ENCODE measurements at regions not wholly inside any gene's neighbourhood (a gene's known extent, or its start where the extent isn't known, plus 50 kb on each side); places are given as distances from the start of the nearest gene placed in this dataset.

- no peaks in the 10 kb centered on the region for H3K9me3 ChIP-seq (ENCODE audit: control insufficient read depth in 1 of 2, low read length in 2 of 2)
- H3K9ac ChIP-seq (ENCODE audit: low read depth in 1 of 2, low read length in 2 of 2) = no peak overlapping the region
- no peaks in the 10 kb centered on the region for H3K27me3 ChIP-seq (ENCODE audit: control insufficient read depth in 1 of 2, insufficient read depth in 2 of 2, low read length in 2 of 2)
- H3K36me3 ChIP-seq (ENCODE audit: control insufficient read depth in 1 of 2, insufficient read depth in 2 of 2, low read length in 2 of 2) = no peaks in the 10 kb centered on the region
- H3K27ac ChIP-seq (ENCODE audit: low read depth, low read length) = no peak overlapping the region
- peaks cover 5 to 9% of the 10 kb centered on the region in 2 donors for H3K4me1 ChIP-seq (ENCODE audit: control insufficient read depth in 1 of 2, insufficient read depth in 2 of 2, low read length in 2 of 2)
- no peak overlapping the region for H3K4me3 ChIP-seq (ENCODE audit: low read depth in 1 of 2, low read length in 2 of 2)
These were observed 101.6 kb downstream of the AXIN2 start for GRCh38 chr17:65459677-65460347.

GRCh38 chr17:65457635-65458257, 103.7 kb downstream of the AXIN2 start:
- Histone ChIP-seq H3K9ac (ENCODE audit: low read depth in 1 of 2, low read length in 2 of 2) (no peak overlapping the region), H3K27me3 (ENCODE audit: control insufficient read depth in 1 of 2, insufficient read depth in 2 of 2, low read length in 2 of 2) (no peaks in the 10 kb centered on the region), H3K36me3 (ENCODE audit: control insufficient read depth in 1 of 2, insufficient read depth in 2 of 2, low read length in 2 of 2) (no peaks in the 10 kb centered on the region), H3K27ac (ENCODE audit: low read depth, low read length) (no peak overlapping the region), H3K9me3 (ENCODE audit: control insufficient read depth in 1 of 2, low read length in 2 of 2) (no peaks in the 10 kb centered on the region), H3K4me3 (ENCODE audit: low read depth in 1 of 2, low read length in 2 of 2) (no peak overlapping the region), H3K4me1 (ENCODE audit: control insufficient read depth in 1 of 2, insufficient read depth in 2 of 2, low read length in 2 of 2) (peaks cover 5 to 9% of the 10 kb centered on the region in 2 donors)

GRCh38 chr17:65457183-65457582, 104.3 kb downstream of the AXIN2 start:
- no peak overlapping the region for H3K27ac ChIP-seq (ENCODE audit: low read depth, low read length)
- no peak overlapping the region for H3K4me3 ChIP-seq (ENCODE audit: low read depth in 1 of 2, low read length in 2 of 2)
- no peaks in the 10 kb centered on the region for H3K9me3 ChIP-seq (ENCODE audit: control insufficient read depth in 1 of 2, low read length in 2 of 2)
- H3K27me3 ChIP-seq (ENCODE audit: control insufficient read depth in 1 of 2, insufficient read depth in 2 of 2, low read length in 2 of 2) = no peaks in the 10 kb centered on the region
- H3K36me3 ChIP-seq (ENCODE audit: control insufficient read depth in 1 of 2, insufficient read depth in 2 of 2, low read length in 2 of 2) = no peaks in the 10 kb centered on the region
- H3K4me1 ChIP-seq (ENCODE audit: control insufficient read depth in 1 of 2, insufficient read depth in 2 of 2, low read length in 2 of 2) = peaks cover 5 to 9% of the 10 kb centered on the region in 2 donors
- H3K9ac ChIP-seq (ENCODE audit: low read depth in 1 of 2, low read length in 2 of 2) = no peak overlapping the region

- H3K36me3 ChIP-seq (ENCODE audit: control insufficient read depth in 1 of 2, insufficient read depth in 2 of 2, low read length in 2 of 2) = no peaks in the 10 kb centered on the region
- no peaks in the 10 kb centered on the region for H3K27me3 ChIP-seq (ENCODE audit: control insufficient read depth in 1 of 2, insufficient read depth in 2 of 2, low read length in 2 of 2)
- no peak overlapping the region for H3K9ac ChIP-seq (ENCODE audit: low read depth in 1 of 2, low read length in 2 of 2)
- H3K27ac ChIP-seq (ENCODE audit: low read depth, low read length) = no peak overlapping the region
- H3K9me3 ChIP-seq (ENCODE audit: control insufficient read depth in 1 of 2, low read length in 2 of 2) = no peaks in the 10 kb centered on the region
- H3K4me1 ChIP-seq (ENCODE audit: control insufficient read depth in 1 of 2, insufficient read depth in 2 of 2, low read length in 2 of 2) = peaks cover 5 to 9% of the 10 kb centered on the region in 2 donors
- H3K4me3 ChIP-seq (ENCODE audit: low read depth in 1 of 2, low read length in 2 of 2) = no peak overlapping the region
These were observed 104.9 kb downstream of the AXIN2 start for GRCh38 chr17:65456368-65457151.

- Histone ChIP-seq H3K9me3 (ENCODE audit: control insufficient read depth in 1 of 2, low read length in 2 of 2) (no peaks in the 10 kb centered on the region), H3K9ac (ENCODE audit: low read depth in 1 of 2, low read length in 2 of 2) (no peak overlapping the region), H3K27me3 (ENCODE audit: control insufficient read depth in 1 of 2, insufficient read depth in 2 of 2, low read length in 2 of 2) (no peaks in the 10 kb centered on the region), H3K4me1 (ENCODE audit: control insufficient read depth in 1 of 2, insufficient read depth in 2 of 2, low read length in 2 of 2) (peaks cover 5 to 9% of the 10 kb centered on the region in 2 donors), H3K27ac (ENCODE audit: low read depth, low read length) (no peak overlapping the region), H3K4me3 (ENCODE audit: low read depth in 1 of 2, low read length in 2 of 2) (no peak overlapping the region), H3K36me3 (ENCODE audit: control insufficient read depth in 1 of 2, insufficient read depth in 2 of 2, low read length in 2 of 2) (no peaks in the 10 kb centered on the region)
These were observed 105.5 kb downstream of the AXIN2 start for GRCh38 chr17:65455972-65456343.

- no peak overlapping the region for H3K4me3 ChIP-seq (ENCODE audit: low read depth in 1 of 2, low read length in 2 of 2)
- H3K9ac ChIP-seq (ENCODE audit: low read depth in 1 of 2, low read length in 2 of 2) = no peak overlapping the region
- H3K4me1 ChIP-seq (ENCODE audit: control insufficient read depth in 1 of 2, insufficient read depth in 2 of 2, low read length in 2 of 2) = peaks cover 5 to 9% of the 10 kb centered on the region in 2 donors
- no peak overlapping the region for H3K27ac ChIP-seq (ENCODE audit: low read depth, low read length)
- no peaks in the 10 kb centered on the region for H3K9me3 ChIP-seq (ENCODE audit: control insufficient read depth in 1 of 2, low read length in 2 of 2)
- no peaks in the 10 kb centered on the region for H3K36me3 ChIP-seq (ENCODE audit: control insufficient read depth in 1 of 2, insufficient read depth in 2 of 2, low read length in 2 of 2)
- no peaks in the 10 kb centered on the region for H3K27me3 ChIP-seq (ENCODE audit: control insufficient read depth in 1 of 2, insufficient read depth in 2 of 2, low read length in 2 of 2)
These were observed 106.1 kb downstream of the AXIN2 start for GRCh38 chr17:65455154-65455971.

- H3K4me1 ChIP-seq (ENCODE audit: control insufficient read depth in 1 of 2, insufficient read depth in 2 of 2, low read length in 2 of 2) = peaks cover 5 to 9% of the 10 kb centered on the region in 2 donors
- no peak overlapping the region for H3K27ac ChIP-seq (ENCODE audit: low read depth, low read length)
- no peak overlapping the region for H3K4me3 ChIP-seq (ENCODE audit: low read depth in 1 of 2, low read length in 2 of 2)
- no peaks in the 10 kb centered on the region for H3K9me3 ChIP-seq (ENCODE audit: control insufficient read depth in 1 of 2, low read length in 2 of 2)
- H3K9ac ChIP-seq (ENCODE audit: low read depth in 1 of 2, low read length in 2 of 2) = no peak overlapping the region
- H3K27me3 ChIP-seq (ENCODE audit: control insufficient read depth in 1 of 2, insufficient read depth in 2 of 2, low read length in 2 of 2) = no peaks in the 10 kb centered on the region
- no peaks in the 10 kb centered on the region for H3K36me3 ChIP-seq (ENCODE audit: control insufficient read depth in 1 of 2, insufficient read depth in 2 of 2, low read length in 2 of 2)
These were observed 108.1 kb downstream of the AXIN2 start for GRCh38 chr17:65453204-65453931.

- H3K27ac ChIP-seq (ENCODE audit: low read depth, low read length) = no peak overlapping the region
- no peaks in the 10 kb centered on the region for H3K4me1 ChIP-seq (ENCODE audit: control insufficient read depth in 1 of 2, insufficient read depth in 2 of 2, low read length in 2 of 2)
- no peak overlapping the region for H3K4me3 ChIP-seq (ENCODE audit: low read depth in 1 of 2, low read length in 2 of 2)
- no peaks in the 10 kb centered on the region for H3K27me3 ChIP-seq (ENCODE audit: control insufficient read depth in 1 of 2, insufficient read depth in 2 of 2, low read length in 2 of 2)
- H3K9me3 ChIP-seq (ENCODE audit: control insufficient read depth in 1 of 2, low read length in 2 of 2) = no peaks in the 10 kb centered on the region
- H3K36me3 ChIP-seq (ENCODE audit: control insufficient read depth in 1 of 2, insufficient read depth in 2 of 2, low read length in 2 of 2) = no peaks in the 10 kb centered on the region
- H3K9ac ChIP-seq (ENCODE audit: low read depth in 1 of 2, low read length in 2 of 2) = no peak overlapping the region
These were observed 112.0 kb downstream of the AXIN2 start for GRCh38 chr17:65449495-65449894.

- Histone ChIP-seq H3K27me3 (ENCODE audit: control insufficient read depth in 1 of 2, insufficient read depth in 2 of 2, low read length in 2 of 2) (no peaks in the 10 kb centered on the region), H3K9me3 (ENCODE audit: control insufficient read depth in 1 of 2, low read length in 2 of 2) (no peaks in the 10 kb centered on the region), H3K36me3 (ENCODE audit: control insufficient read depth in 1 of 2, insufficient read depth in 2 of 2, low read length in 2 of 2) (no peaks in the 10 kb centered on the region), H3K4me3 (ENCODE audit: low read depth in 1 of 2, low read length in 2 of 2) (no peak overlapping the region), H3K9ac (ENCODE audit: low read depth in 1 of 2, low read length in 2 of 2) (no peak overlapping the region), H3K27ac (ENCODE audit: low read depth, low read length) (no peak overlapping the region), H3K4me1 (ENCODE audit: control insufficient read depth in 1 of 2, insufficient read depth in 2 of 2, low read length in 2 of 2) (no peaks in the 10 kb centered on the region)
These were observed 113.6 kb downstream of the AXIN2 start for GRCh38 chr17:65447823-65448222.
